HCT116 (cell line): ENCODE measurements at regions not wholly inside any gene's neighbourhood (a gene's known extent, or its start where the extent isn't known, plus 50 kb on each side); places are given as distances from the start of the nearest gene placed in this dataset.

ENCODE experiments used
- ATAC-seq: fragments of 200-7000 bp; cut with Tn5 transposase; 2 replicates; pipeline ENCODE4 v1.9.1; 2020; ENCODE audit warnings: mild to moderate bottlenecking, moderate library complexity
- BruUV-seq: library from RNA; stranded (reverse); fragments of 400-500 nt; replicated peaks from 2 replicates; lab custom pipeline; 2021; lab: Mats Ljungman, UMichigan
- CTCF ChIA-PET: fragments of 300-600 bp; sonication (Branson Sonifier 250); formaldehyde crosslinking; loops from one replicate; lab custom pipeline; 2021; ENCODE audit warnings: antibody characterized with exemption; lab: Charles Lee
- POLR2A ChIA-PET: fragments of 300-600, 350-600 bp; sonication (Branson Sonifier 250); formaldehyde crosslinking; loops from one replicate; lab custom pipeline; 2021; ENCODE audit warnings: antibody characterized with exemption; lab: Charles Lee
- RAD21 ChIA-PET, 2 experiments: fragments of 300-600 bp; sonication (Branson Sonifier 250); formaldehyde crosslinking; loops; one replicate each; lab custom pipeline; 2023; ENCODE audit warnings: low total read pairs in 2 of 2; ENCODE audit not compliant: uncharacterized antibody in 2 of 2, unreplicated experiment in 2 of 2, low non-redundant PET in 1 of 2; lab: Charles Lee
- DNase-seq: peaks from one replicate; pipeline ENCODE4 v3.0.0-alpha.2; 2010; ENCODE audit warnings: low read depth, low spot score
- H2AFZ ChIP-seq: fragments of 200-600 bp; shearing (Covaris generic), sonication (generic); 2 replicates; pipeline ENCODE4 v1.6.1; 2017; ENCODE audit warnings: low read depth, mixed run types, mixed read lengths, antibody characterized with exemption, low read length; ENCODE audit not compliant: poor library complexity, severe bottlenecking
- H3K27ac ChIP-seq: 2 replicates; pipeline ENCODE4 v1.5.1; 2012; ENCODE audit warnings: low read depth, low read length
- H3K27me3 ChIP-seq: fragments of 200-600 bp; sonication (generic); 2 replicates; pipeline ENCODE4 v1.6.1; 2016; ENCODE audit warnings: mixed run types, low read length, mixed read lengths; ENCODE audit not compliant: insufficient read depth
- H3K36me3 ChIP-seq, 2 experiments: fragments of 200-500 bp in 1 of 2; fragments of 200-600 bp in 1 of 2; sonication (Bioruptor generic) in 1 of 2; sonication (generic) in 1 of 2; 2 replicates each; pipeline versions ENCODE4 v1.5.1 to v1.6.1; 2014 to 2016; ENCODE audit warnings: low read length in 2 of 2, inconsistent platforms in 1 of 2, mixed read lengths in 1 of 2, mixed run types in 1 of 2; ENCODE audit not compliant: insufficient read depth in 2 of 2, control insufficient read depth in 1 of 2
- H3K4me1 ChIP-seq, 2 experiments: fragments of 200-600 bp in 1 of 2; sonication (generic) in 1 of 2; 2 replicates each; pipeline versions ENCODE4 v1.5.1 to v1.6.1; 2012 to 2017; ENCODE audit warnings: low read length in 2 of 2, inconsistent platforms in 1 of 2, mild to moderate bottlenecking in 1 of 2, mixed read lengths in 1 of 2, mixed run types in 1 of 2, moderate library complexity in 1 of 2; ENCODE audit not compliant: insufficient read depth in 2 of 2, control insufficient read depth in 1 of 2
- H3K4me2 ChIP-seq: fragments of 200-600 bp; sonication (generic); 2 replicates; pipeline ENCODE4 v1.6.1; 2017; ENCODE audit warnings: mixed run types, low read length, mixed read lengths
- H3K4me3 ChIP-seq, 2 experiments: fragments of 200-600 bp in 1 of 2; sonication (generic) in 1 of 2; replicated peaks in 1 of 2; 2 replicates each; pipeline ENCODE4 v1.5.1; 2011 to 2016; ENCODE audit warnings: low read length in 2 of 2, control low read depth in 1 of 2, low read depth in 1 of 2, mild to moderate bottlenecking in 1 of 2, mixed read lengths in 1 of 2, mixed run types in 1 of 2
- H3K79me2 ChIP-seq: fragments of 200-600 bp; sonication (generic); 2 replicates; pipeline ENCODE4 v1.6.1; 2017; ENCODE audit warnings: mild to moderate bottlenecking, mixed run types, low read length, moderate library complexity, mixed read lengths; ENCODE audit not compliant: insufficient read depth
- H3K9ac ChIP-seq: fragments of 200-600 bp; sonication (generic); 2 replicates; pipeline ENCODE4 v1.6.1; 2016; ENCODE audit warnings: low read length, mixed read lengths
- H3K9me2 ChIP-seq: fragments of 200-600 bp; sonication (generic), shearing (Covaris generic); 2 replicates; pipeline ENCODE4 v1.6.1; 2017; ENCODE audit warnings: mixed run types, mild to moderate bottlenecking, moderate library complexity; ENCODE audit not compliant: insufficient read depth
- H3K9me3 ChIP-seq, 2 experiments: fragments of 200-500 bp in 1 of 2; fragments of 200-600 bp in 1 of 2; sonication (Bioruptor generic) in 1 of 2; sonication (generic) in 1 of 2; 2 replicates each; pipeline ENCODE4 v1.6.1; 2014 to 2017; ENCODE audit warnings: low read length in 2 of 2, mixed read lengths in 2 of 2, inconsistent platforms in 1 of 2, low read depth in 1 of 2, mild to moderate bottlenecking in 1 of 2, mixed run types in 1 of 2, moderate library complexity in 1 of 2; ENCODE audit not compliant: control insufficient read depth in 1 of 2, insufficient read depth in 1 of 2
- H4K20me1 ChIP-seq: fragments of 200-600 bp; sonication (generic), shearing (Covaris generic); 2 replicates; pipeline ENCODE4 v1.6.1; 2017; ENCODE audit warnings: mixed run types, mild to moderate bottlenecking, moderate library complexity; ENCODE audit not compliant: insufficient read depth
- CBX3 ChIP-seq: IDR thresholded peaks from 2 replicates; pipeline ENCODE4 v1.6.1; 2012; ENCODE audit warnings: low read depth
- EZH2phosphoT487 ChIP-seq: fragments of 200-600 bp; IDR thresholded peaks from 2 replicates; pipeline ENCODE4 v1.6.1; 2018; ENCODE audit warnings: antibody characterized with exemption, borderline replicate concordance
- FOSL1 ChIP-seq: IDR thresholded peaks from 2 replicates; pipeline ENCODE4 v1.6.1; 2012; ENCODE audit warnings: low read depth
- POLR2A ChIP-seq: IDR thresholded peaks from 2 replicates; pipeline ENCODE4 v1.7.0; 2011; ENCODE audit warnings: borderline replicate concordance; ENCODE audit not compliant: insufficient read depth, insufficient read length; ENCODE audit errors: extremely low read depth
- POLR2AphosphoS5 ChIP-seq: IDR thresholded peaks from 2 replicates; pipeline ENCODE4 v1.6.1; 2011; ENCODE audit warnings: mild to moderate bottlenecking, low read depth, low read length, moderate library complexity
- RAD21 ChIP-seq: IDR thresholded peaks from 2 replicates; pipeline ENCODE4 v1.6.1; 2012; ENCODE audit warnings: low read depth, mild to moderate bottlenecking
- YY1 ChIP-seq: IDR thresholded peaks from 2 replicates; pipeline ENCODE4 v1.6.1; 2011; ENCODE audit warnings: low read length, low read depth, moderate library complexity, mild to moderate bottlenecking; ENCODE audit not compliant: insufficient replicate concordance; ENCODE audit errors: extremely low read depth
- ZFX ChIP-seq: fragments of 450-650 bp; IDR thresholded peaks from 2 replicates; pipeline ENCODE4 v1.6.1; 2017
- ZNF274 ChIP-seq: fragments of 200-500 bp; sonication (Bioruptor generic); IDR thresholded peaks from 2 replicates; pipeline ENCODE4 v1.6.1; 2014; ENCODE audit warnings: mild to moderate bottlenecking, low read depth, low read length, inconsistent platforms
- intact Hi-C: fragments of 100-400 bp; cut with micrococcal nuclease; formaldehyde crosslinking; loops from 2 replicates; pipeline ENCODE4 v1.10.0; 2022
- TF ChIP-seq, protein P1 (sequence below), 3 experiments: fragments of 200-600 bp in 1 of 3; sonication (generic) in 1 of 3; IDR thresholded peaks in 2 of 3; conservative IDR thresholded peaks in 1 of 3; 2 replicates each; pipeline ENCODE4 v1.5.1; 2012 to 2017; ENCODE audit warnings: low read depth in 2 of 3, low read length in 2 of 3, antibody characterized with exemption in 1 of 3, borderline replicate concordance in 1 of 3, control low read depth in 1 of 3, mild to moderate bottlenecking in 1 of 3, mixed read lengths in 1 of 3, mixed run types in 1 of 3, moderate library complexity in 1 of 3; ENCODE audit not compliant: insufficient read depth in 1 of 3
- TF ChIP-seq, protein P2 (sequence below): IDR thresholded peaks from 2 replicates; pipeline ENCODE4 v1.6.1; 2011; ENCODE audit warnings: mild to moderate bottlenecking, low read length, moderate library complexity; ENCODE audit not compliant: insufficient replicate concordance; ENCODE audit errors: extremely low read depth
- TF ChIP-seq, protein P3 (sequence below): IDR thresholded peaks from 2 replicates; pipeline ENCODE4 v1.6.1; 2012

DNA sequence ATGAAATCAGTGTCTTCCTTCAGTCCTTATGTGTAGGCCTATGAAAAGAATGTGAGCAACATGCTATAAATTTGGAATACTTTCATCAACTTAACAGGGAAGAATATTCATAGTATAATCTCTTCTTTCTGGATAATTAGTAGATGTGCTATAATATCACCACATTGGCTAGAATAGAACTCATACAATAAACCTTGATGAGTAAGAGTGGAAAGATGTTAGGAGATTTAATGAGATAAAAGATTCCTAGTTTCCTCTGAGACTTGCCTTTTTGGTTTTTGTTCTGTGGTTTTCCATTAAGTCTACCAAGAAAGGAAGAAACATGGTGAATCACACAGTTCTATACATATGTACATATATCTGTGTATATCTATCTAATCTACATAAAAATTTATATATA lies 301.8 kb upstream of the PRR16 start:
- Histone ChIP-seq H3K9ac (no peak overlapping the region), H4K20me1 (no peaks in the 10 kb centered on the region), H3K27me3 (no peaks in the 10 kb centered on the region), H3K27ac (no peak overlapping the region), H2AFZ (no peak overlapping the region), H3K9me2 (no peaks in the 10 kb centered on the region), H3K36me3 (no peaks in the 10 kb centered on the region), H3K9me3 (no peaks in the 10 kb centered on the region), H3K4me3 (no peak overlapping the region), H3K79me2 (no peaks in the 10 kb centered on the region), H3K4me1 (no peaks in the 10 kb centered on the region), H3K4me2 (no peak overlapping the region)
- intact Hi-C loops = no loop called here
- ATAC-seq = no peak
- ChIA-PET RAD21 (no interaction called here), POLR2A (no interaction called here), CTCF (no interaction called here)
- no peak for DNase-seq
- no peak for TF ChIP-seq ZNF274
- TF ChIP-seq POLR2A = no peak
- no TSS peak for BruUV-seq

DNA sequence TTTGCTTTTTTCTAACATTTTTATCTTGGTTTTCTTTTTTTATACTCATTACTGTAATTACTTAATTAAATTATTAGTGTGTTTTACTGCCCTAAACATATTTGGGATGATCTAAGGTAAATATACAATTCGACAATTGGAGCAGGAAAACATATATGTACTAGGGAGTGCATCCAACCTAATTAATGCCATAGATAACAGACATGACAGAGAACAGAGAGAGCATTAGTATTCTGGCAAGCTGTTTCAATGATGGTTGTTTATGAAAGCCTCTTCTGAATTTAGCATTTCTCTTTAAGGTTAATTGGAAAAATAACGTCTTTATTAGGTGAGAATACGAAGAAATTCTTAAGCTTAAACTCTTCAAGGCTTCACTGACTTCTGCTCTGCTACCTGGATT lies 300.1 kb upstream of the PRR16 start:
- H3K9me3 ChIP-seq = no peaks in the 10 kb centered on the region
- intact Hi-C loops = no loop called here
- RAD21 ChIA-PET = no interaction called here
- H3K4me3 ChIP-seq = no peak overlapping the region
- TF ChIP-seq POLR2AphosphoS5 (no peak), ZFX (no peak), RAD21 (no peak), YY1 (no peak), FOSL1 (no peak), EZH2phosphoT487 (no peak), CBX3 (no peak)
- TF ChIP-seq, protein P1, sequence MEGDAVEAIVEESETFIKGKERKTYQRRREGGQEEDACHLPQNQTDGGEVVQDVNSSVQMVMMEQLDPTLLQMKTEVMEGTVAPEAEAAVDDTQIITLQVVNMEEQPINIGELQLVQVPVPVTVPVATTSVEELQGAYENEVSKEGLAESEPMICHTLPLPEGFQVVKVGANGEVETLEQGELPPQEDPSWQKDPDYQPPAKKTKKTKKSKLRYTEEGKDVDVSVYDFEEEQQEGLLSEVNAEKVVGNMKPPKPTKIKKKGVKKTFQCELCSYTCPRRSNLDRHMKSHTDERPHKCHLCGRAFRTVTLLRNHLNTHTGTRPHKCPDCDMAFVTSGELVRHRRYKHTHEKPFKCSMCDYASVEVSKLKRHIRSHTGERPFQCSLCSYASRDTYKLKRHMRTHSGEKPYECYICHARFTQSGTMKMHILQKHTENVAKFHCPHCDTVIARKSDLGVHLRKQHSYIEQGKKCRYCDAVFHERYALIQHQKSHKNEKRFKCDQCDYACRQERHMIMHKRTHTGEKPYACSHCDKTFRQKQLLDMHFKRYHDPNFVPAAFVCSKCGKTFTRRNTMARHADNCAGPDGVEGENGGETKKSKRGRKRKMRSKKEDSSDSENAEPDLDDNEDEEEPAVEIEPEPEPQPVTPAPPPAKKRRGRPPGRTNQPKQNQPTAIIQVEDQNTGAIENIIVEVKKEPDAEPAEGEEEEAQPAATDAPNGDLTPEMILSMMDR (IDR thresholded peaks at IDR 0.05 in 2 of 3, conservative IDR thresholded peaks at IDR 0.05 in 1 of 3; ENCODE audit: borderline replicate concordance in 1 of 3, insufficient read depth in 1 of 3, low read depth in 2 of 3, low read length in 2 of 3) = no peak
- TF ChIP-seq, protein P2, sequence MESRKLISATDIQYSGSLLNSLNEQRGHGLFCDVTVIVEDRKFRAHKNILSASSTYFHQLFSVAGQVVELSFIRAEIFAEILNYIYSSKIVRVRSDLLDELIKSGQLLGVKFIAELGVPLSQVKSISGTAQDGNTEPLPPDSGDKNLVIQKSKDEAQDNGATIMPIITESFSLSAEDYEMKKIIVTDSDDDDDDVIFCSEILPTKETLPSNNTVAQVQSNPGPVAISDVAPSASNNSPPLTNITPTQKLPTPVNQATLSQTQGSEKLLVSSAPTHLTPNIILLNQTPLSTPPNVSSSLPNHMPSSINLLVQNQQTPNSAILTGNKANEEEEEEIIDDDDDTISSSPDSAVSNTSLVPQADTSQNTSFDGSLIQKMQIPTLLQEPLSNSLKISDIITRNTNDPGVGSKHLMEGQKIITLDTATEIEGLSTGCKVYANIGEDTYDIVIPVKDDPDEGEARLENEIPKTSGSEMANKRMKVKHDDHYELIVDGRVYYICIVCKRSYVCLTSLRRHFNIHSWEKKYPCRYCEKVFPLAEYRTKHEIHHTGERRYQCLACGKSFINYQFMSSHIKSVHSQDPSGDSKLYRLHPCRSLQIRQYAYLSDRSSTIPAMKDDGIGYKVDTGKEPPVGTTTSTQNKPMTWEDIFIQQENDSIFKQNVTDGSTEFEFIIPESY = no peak
- TF ChIP-seq, protein P3, sequence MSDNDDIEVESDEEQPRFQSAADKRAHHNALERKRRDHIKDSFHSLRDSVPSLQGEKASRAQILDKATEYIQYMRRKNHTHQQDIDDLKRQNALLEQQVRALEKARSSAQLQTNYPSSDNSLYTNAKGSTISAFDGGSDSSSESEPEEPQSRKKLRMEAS = no peak
- TF ChIP-seq, all 23 proteins: peak for 0
- H3K27ac ChIP-seq = no peak overlapping the region
- H4K20me1 ChIP-seq = no peaks in the 10 kb centered on the region
- ATAC-seq (no peak), DNase-seq (no peak)
- H2AFZ ChIP-seq = no peak overlapping the region
- no peaks in the 10 kb centered on the region for H3K27me3 ChIP-seq
- CTCF ChIA-PET = no interaction called here
- H3K79me2 ChIP-seq = no peaks in the 10 kb centered on the region
- no peaks in the 10 kb centered on the region for H3K4me1 ChIP-seq
- H3K9me2 ChIP-seq = no peaks in the 10 kb centered on the region
- no TSS peak for BruUV-seq
- H3K36me3 ChIP-seq = no peaks in the 10 kb centered on the region
- POLR2A ChIA-PET = no interaction called here
- H3K4me2 ChIP-seq = no peak overlapping the region
- H3K9ac ChIP-seq = no peak overlapping the region
